HG03354 (cell line): ENCODE measurements at regions not wholly inside any gene's neighbourhood (a gene's known extent, or its start where the extent isn't known, plus 50 kb on each side); places are given as distances from the start of the nearest gene placed in this dataset.

Experiments used
- ATAC-seq: cut with Tn5 transposase; IDR thresholded peaks from one replicate; pipeline ENCODE4 v1.9.1; 2021; ENCODE audit warnings: mild to moderate bottlenecking; ENCODE audit not compliant: unreplicated experiment, poor library complexity, severe bottlenecking

DNA sequence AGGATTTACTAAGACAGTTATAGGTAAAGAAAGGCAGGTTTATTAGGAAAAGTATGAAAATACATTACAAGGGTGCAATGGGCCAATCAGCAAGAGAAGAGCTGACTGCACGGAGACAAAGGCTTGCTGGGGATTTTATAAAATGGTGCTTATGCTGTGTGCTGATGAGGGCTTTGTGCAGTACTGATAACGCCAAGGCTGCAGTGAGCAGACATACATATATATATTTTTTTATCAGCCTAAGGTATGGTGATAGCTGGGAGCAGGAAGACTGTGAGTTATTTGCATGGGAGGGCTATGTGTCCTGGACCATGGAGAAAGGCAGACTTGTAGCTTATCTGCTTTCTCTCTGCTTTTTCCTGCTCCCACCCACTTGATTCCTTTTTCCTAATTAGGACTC is 208.1 kb upstream of the ACTBL2 start:
- no peak for ATAC-seq

DNA sequence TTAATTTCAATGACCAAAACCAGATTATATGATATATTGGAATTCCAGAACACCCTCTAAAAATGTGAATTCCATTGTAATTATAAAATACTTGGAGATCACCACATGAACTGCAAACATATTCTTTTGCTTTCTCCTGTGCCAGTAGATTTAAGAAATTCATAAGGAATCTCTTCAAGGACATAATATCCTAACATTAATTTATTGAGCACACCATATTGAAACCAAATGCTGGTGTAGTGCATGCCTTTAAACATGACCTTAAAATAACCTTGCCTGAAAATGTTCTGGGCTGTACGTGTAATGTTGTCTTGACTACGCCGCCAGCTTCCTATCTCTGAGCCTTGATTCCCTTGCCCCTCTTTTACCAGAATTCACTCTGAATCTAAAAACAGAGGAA is 205.0 kb upstream of the ACTBL2 start:
- ATAC-seq: no peak

DNA sequence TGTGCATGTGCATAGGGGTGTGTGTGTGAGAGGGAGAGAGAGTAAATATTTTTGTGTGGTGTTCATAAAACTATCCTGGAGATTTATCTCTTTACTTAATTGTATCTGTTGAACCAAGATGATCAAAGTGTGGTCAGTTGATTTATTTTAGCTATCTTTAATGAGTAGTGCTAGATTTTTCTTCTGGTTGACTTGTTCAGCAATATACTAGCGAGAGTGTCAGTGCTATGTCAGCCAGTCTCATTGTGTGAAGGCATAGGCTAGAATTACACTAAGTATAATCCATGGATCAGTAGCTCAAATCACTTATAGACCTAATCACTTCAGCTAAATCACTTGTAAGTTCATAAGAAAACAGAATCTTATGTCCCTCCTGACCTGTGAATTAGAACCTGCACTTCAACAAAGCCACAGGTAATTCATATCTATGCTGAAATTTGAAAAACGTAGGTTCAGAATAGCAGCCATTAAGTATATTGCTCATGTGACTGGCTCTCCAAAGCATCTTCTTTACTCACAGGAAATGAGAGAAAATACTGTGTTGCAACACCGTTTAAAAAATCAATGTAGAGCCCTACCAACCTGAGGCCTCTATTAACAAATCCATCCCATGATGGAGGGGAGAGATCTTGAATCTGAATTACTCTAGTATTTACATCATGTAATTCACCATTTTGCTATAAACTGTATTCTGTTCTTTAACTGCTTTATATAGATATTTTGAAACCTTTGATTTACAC is 203.1 kb upstream of the ACTBL2 start:
- no peak for ATAC-seq

DNA sequence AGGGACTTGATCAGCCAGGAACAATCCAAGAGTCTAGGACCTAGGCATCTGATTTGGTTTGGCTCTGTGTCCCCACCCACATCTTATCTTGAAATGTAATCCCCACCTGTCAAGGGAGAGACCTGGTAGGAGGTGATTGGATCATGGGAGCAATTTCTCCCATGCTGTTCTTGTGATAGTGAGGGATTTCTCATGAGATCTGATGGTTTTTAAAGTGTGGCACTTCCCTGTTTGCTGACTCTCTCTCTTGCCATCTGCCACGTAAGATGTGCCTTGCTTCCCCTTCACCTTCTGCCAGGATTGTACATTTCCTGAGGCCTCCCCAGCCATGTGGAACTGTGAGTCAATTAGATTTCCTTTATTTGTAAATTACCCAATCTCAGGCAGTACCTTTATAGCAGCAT is 201.7 kb upstream of the ACTBL2 start:
- ATAC-seq: no peak

DNA sequence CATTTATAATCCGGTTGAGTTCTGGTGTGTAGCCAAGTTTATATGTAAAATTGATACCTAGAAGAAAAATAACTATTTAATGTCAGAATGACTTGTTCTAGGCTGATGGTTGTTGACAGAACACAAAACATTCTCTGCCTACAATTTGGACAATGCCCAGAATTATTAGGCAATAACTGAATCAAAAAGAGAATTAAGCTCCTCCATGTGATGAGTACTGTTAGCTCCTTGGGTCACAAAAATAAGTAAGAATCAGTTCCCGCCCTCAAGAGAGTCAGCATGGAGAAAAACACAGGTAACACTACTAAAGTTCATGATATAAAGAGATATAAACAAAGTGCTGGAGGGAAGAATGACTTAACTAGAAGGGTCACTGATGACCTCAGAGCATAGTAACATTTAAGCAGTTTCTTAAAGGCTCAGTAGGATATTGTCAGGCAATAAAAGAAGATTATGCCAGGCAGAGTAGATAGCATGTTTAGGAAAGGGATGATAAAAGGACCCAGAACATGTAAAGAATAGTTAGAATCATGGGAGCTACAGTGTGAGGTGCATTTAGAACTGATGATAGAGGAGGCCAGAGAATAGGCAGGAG is 200.5 kb upstream of the ACTBL2 start:
- no peak for ATAC-seq

DNA sequence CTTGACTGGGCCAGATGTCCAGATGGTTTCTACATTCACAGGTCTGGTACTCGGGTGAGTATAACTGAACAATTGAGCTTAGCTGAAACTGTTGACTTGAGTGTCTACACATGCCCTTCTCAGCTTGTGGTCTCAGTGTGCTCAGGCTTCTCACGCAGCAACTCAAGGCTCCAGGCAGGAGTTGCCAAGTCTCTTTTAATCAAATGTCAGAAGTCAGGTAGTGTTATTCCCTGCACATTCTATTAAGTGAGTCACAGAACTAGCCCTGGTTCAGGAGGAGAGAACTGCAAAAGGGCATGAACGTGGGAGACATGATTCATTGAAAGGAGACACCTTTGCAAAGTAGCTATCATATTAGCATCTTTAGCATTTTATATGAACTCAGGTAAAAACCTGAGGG is 199.3 kb upstream of the ACTBL2 start:
- ATAC-seq: no peak

DNA sequence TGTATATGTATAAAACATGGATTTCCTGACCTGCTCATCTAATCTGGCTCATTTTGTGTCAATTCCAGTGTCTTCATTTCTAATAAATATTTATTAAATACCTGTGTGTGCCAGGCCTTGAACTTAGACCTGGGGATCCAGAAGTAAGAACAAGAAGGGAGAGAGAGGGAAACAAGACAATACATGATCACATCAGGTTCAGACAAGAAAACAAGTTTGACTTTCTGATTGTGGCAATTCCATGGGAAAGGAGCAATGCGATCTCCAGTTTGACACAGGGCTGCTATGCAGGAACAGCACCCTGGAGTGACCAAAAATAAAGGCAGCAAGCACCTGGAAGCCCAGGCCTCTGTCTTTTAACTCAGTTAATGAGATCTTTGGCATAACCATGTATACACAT is 198.1 kb upstream of the ACTBL2 start:
- ATAC-seq: no peak

DNA sequence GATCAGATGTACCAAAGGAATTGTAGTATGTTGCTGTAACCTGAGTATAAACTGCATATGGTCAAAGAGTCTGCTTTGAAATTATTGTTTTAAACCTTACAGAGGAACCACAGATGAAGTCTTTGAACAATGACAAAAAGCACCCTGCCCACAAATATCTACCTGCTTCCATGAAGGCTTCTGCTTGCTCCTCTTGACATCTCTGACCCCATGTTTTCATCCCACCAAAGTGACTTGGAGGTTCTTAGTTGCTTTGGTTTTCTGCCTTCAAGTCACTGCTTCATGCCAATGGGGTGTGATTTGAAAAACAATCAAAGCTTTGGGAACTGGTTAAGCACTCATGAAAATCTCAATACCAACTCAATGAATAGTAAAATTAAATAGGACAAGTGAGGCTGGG is 194.6 kb upstream of the ACTBL2 start:
- ATAC-seq: no peak

DNA sequence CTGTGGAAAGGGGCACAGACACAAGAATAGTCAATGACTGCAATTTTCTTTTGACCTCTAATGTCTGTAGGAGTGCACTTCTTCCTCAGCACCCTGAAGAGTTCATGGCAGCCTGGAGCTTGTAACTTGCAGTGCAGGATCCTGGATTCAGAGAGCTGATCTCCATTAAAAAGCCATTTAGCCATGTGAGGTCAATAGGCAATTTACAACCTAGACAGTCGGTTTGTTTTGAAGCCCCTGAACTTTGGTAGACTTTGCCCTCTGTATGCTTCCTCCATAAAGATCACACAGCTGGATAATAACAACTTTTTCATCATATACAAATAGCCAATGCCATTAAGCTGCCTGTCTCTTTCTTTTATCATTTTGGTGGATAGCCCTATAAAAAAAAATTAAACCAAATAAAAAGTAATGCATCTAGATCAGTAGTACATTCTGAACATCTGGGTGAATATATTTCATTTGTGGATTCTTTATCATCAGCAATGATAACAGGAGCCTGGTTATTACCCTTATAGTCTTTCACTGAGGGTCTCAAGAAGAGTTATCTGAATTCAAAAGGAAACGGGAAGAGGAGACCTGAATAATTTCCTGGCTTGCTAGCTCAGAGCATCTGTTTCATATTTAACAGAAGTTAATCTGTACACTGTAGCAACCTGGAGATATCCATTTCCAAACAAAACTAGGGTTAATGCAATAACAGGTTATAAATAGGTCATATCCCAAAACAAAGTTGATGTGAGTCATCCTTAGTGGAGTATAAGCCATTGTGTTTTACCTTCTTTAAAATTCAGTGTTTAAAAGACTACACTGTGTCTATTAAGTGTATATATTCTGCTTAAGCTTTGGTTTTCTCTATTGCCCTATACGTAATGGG is 193.8 kb upstream of the ACTBL2 start:
- no peak for ATAC-seq

DNA sequence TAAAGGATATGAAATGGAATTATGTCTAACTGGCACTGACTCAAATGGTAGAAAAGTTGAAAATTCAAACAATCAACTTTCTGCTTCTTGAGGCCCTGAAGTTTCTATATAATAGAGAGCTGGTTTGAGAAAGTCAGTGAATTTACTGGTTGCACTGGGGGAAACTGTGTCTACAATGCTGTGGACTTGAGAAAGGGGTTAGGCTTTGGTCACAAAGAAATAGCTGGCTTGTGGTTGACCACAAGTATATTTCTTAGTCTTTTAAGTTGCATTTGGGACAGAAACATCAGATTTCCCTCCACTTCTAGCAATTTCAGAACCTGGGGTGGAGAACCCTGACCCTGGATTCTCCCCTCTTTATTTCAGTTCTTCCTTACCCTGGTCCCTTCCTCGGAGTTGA is 192.6 kb upstream of the ACTBL2 start:
- ATAC-seq: no peak

DNA sequence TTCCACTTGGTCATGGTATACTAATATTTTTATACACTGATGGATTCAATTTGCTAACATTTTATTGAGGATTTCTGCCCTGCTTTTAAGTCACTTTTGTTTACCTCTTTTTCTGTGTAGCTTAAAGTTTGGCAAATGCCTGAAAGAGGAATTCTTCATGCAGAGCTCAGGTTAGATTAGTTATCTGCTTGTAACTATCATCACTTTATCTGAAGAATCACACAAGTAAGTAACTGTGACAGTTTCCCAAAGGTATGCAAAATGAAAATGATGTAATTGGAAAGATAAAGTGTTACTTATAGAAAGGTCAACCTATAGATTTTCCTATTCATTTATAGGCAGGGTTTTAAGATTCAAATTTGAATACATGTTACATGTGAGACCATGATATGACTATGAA is 188.8 kb upstream of the ACTBL2 start:
- no peak for ATAC-seq

DNA sequence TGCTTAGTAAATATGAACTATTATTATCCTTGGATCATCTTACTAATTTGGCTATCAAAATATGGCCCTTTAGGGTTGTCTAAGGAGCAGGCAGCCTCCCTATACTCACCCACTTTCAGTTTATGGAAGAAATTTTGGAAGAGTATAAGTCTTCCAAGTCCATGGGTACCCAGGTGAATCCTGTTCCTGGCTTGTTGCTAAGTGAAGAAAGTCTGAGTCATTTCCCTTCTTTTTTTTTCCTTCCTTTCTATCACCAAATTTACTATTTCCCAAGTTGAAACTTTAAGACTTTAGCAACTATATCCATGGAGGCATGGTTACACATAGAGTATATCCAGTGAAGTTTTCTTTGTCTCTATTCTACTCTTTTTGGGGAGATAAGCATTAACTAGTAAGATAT is 184.0 kb upstream of the ACTBL2 start:
- no peak for ATAC-seq

DNA sequence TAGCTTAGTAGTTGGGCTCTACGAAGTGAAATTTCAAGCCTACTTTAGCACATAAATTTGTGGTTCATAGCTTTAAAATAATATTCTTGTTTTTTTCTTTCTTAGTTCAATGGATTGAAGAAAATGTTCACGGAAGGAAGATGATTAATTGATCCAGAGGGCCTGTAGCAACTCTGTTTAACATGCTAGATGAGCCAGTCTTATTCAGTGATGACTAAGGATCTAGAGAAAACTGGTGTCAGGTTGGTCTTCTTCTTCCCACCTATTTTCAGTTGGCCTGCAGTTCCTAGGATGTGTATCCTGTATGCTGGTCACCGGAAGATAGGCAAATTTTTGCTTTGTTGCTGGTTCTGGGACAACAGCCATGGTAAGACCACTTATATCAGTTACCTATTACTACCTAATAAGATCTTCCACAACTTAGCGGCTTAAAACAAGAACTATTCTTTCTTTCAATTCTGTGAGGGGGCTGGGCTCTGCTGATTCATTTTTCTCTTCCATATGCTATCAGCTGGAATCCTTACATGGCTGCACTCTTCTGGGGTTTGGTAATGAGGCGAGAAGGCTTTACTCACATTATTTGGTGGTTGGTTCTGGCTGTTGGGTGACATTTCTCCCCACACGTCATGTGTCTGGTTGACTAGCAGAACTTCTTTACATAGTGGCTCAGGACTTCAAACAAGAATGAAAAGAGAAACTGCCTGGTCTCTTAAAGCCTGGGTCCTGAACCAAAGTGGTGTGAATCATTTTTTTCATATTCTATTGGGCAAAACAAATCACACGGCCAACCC is 182.7 kb upstream of the ACTBL2 start:
- no peak for ATAC-seq

DNA sequence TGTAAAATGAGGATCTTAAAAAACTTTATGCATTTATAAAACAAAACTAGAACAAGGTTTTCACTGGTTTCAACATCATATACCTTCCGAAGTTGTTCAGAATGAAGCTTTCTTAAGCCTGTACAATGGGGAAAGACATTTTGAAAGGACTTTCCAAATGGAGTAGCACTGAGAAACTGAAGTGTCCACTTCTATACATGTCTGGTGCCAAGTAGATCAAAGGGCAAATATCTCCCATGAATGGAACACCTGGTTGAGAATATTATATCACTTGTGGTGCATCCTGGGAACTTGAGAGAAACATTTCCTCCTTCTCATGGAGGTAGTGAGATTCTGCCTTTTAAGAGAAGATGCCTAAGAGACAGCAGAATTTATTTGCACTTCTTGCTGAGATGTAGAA is 182.1 kb upstream of the ACTBL2 start:
- no peak for ATAC-seq

DNA sequence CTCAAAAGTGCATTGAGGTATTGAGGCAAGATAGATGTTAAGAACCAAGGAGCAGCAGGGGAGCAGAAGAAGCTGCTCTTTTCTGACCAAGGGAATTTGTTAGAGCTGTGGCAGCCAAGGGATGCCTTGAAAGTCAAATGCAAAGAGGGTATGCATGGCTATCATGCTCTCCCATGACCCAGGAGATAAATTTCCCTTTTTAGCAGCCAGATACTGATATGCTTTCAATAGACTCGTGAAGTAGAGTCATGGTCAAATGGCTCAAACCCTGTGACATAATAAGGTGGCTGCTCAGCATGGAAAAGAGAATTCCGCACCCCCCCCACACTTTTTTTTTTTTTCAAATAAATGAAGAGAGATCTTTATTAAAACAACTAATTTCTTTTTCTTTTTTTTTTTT is 180.9 kb upstream of the ACTBL2 start:
- no peak for ATAC-seq

DNA sequence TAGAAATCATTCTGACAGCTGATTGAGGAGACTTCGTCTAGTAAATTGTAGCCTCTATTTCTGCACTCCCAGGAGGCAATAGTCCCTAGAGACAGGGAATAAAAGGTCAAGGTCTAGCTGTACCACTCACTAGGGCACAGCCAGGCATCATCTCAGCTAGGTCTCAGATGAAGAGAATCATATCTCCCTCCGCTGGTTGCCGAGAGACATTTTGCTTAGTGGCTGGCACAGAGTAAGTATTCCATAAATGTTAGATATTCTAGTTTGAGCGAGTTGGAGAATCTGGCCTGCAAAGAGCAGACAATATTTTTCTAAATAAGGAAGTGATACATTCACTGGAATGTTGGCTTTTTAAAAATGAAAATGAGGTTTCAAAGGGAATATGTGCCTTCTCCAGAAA is 180.4 kb upstream of the ACTBL2 start:
- ATAC-seq: no peak

DNA sequence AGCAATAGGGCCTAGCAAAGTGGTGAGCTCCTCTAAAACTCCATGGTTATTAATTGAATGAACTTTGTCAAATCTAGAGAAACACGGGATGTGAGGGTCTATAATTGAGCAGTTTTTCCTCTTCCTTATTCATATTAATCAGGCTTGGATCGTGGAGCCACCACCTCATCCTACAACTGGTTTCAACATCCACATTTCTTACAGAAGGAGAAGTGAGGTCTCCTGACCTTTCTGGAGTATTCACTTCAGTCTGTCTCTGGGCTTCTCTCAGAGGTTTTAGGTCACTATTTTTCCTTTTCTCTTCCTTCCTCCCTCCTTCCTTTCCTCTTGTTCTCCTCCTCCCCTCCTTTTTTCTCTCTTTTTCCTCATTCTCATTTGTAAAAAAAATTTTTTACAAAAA is 177.3 kb upstream of the ACTBL2 start:
- no peak for ATAC-seq

DNA sequence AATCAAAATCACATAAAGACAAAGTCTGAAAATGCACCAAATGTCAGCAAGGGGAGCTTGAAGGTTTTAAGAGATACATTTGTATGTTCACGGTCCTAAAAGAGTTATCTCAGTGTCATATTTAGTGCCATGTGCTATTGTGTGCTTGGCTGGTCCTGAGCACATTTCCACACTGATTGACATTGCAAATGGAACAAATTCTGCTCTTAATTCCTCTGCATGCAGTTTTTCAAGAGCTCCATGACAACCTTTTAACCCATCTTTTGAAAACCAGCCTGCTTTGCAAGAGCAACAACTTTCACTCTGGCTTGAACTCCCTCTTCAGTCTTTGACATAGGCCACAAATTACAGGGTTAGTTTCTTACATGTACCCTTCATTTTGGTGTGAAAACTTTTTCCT is 175.4 kb upstream of the ACTBL2 start:
- ATAC-seq: no peak

DNA sequence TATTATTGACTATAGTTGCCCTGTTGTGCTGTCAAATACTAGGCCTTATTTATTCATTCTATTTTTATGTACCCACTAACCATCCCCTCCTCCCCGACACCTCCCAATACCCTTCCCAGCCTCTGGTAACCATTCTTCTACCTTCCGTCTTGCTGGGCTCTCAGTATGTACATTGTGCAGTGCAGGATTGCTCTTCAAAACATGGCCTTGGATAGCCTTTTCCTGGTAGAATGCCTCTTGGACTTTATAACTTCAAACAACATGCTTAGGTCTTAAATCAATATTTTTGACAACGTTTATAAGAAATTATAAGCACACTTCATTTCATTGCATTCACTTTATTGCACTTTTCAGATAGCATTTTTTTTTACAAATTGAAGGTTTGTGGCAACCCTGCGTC is 172.6 kb upstream of the ACTBL2 start:
- ATAC-seq: no peak

DNA sequence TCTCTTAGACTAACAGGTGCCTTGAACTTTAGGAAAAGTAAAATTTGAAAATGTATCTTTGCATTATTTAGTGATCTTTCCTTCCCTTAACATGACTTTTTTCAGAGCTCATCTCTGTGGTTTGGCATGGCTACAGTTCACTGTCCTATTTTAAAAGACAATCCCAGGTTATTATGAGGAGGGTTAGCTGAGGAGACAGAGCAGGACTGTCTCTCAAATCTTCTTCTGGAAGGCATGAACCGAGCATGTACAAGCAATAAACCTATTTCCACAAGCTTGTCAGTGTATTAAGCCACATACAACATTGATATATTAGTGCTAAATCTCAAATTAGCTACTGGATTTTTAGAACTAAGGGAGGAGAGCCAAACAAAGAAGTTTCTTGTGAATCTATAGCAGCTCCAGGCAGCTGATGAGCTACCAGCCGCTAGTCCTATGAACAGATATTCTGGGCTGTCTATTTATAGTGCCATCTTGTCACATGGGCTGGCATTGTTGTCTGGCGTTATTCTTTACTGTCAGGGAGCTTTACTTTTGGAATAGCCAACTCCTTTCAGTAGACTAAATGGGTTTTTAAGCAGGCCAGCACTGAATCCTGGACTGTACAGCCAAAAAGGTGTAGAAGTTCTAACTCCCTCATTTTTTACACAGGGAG is 171.2 kb upstream of the ACTBL2 start:
- no peak for ATAC-seq
